HG02759 (cell line): ENCODE measurements at regions not wholly inside any gene's neighbourhood (a gene's known extent, or its start where the extent isn't known, plus 50 kb on each side); places are given as distances from the start of the nearest gene placed in this dataset.
"Not testable (repeated sequence)": the region's sequence is repeated elsewhere in the genome, so short reads cannot be mapped to it uniquely, and the experiment has no call there.

Source experiments
- ATAC-seq: cut with Tn5 transposase; IDR thresholded peaks from one replicate; pipeline ENCODE4 v1.9.1; 2021; ENCODE audit warnings: mild to moderate bottlenecking, moderate library complexity; ENCODE audit not compliant: unreplicated experiment

DNA sequence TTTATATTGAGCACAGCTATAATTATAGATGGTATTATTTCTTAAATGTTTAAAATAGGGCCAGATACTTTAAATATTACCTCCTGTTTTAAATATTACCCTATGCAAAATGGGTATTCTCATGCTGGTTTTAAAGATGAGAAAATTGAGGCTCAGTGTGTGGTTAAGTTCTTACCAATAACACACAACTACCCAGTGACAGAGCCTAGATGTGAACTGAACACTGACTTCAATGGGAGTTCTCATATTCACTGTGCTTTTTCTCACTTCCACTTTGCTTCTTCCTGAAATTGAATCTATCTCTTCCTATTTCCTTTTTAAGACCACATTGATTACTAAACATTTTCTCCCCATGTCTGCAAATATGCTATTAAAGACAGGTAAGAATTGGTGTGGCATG lies 135.8 kb upstream of the TUSC1 start:
- ATAC-seq, result no peak

DNA sequence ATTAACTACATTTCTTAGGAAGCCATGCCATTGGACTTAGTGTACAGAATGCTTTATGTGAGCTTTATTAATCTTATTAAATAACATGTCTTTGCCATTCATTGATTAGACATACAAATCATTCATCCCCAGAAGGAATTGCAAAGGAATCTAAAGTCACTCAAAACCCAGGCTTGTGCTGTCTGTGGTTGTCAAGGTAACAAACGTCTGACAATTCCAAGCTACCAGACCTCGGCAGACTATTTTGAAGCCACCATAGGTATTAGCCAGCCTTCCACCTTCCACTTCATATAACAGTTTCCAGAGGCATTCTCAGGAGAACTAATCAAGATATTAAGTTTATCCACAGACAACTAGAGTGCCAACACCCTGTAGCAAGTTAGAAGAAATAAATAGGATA lies 135.2 kb upstream of the TUSC1 start:
- no peak for ATAC-seq

DNA sequence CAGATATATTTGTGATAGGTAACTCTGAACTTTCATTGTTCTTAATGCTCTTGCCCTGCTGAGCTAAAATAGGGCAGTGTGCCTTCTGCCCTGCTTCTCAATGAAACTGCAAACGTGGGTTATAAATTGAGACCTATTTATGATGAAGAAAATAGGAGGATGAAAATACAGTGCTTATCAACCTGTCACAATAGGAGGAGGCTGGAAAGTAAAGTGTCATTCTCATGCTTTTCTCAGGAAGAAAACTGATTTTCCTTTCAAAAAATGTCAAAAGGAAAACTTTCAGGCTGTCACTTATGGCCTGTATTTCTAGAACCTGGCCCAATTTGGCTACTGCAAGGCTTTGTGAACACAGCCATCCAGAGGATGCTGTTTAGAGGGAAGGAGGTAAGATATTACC lies 130.3 kb upstream of the TUSC1 start:
- no peak for ATAC-seq

DNA sequence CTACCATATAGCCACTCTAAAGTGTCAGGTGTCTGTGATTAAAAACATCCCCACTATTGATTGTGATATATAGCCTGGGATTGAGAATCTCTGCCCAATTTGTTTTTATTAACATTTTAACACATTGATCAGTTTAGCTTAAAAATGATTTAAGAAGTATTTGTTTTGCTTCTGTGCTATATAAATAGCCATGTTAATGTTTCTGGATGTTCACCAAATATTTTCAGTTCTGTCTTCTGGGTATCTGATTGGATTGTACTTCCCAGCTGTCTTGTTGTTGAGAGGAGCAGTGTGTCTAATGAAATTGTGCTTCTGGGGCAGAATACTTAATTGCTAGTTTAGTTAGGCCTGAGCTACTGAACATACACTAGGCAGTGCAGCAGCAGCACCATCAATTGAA lies 126.6 kb upstream of the TUSC1 start:
- ATAC-seq, result no peak

DNA sequence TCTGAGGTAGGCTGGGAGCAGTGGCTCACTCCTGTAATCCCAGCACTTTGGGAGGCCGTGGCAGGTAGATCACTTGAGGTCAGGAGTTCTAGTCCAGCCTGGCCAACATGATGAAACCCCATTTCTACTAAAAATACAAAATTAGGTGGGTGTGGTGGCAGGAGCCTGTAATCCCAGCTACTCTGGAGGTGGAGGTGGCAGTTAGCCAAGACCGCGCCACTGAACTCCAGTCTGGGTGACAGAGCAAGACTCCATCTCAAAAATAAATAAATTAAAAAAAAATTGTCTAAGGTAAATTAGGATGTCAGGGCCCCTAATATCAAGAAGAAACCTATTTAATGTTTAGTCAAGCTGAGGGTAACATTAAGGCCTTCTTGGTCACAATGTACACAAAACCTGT lies 123.7 kb upstream of the TUSC1 start:
- not testable (repeated sequence) for ATAC-seq

DNA sequence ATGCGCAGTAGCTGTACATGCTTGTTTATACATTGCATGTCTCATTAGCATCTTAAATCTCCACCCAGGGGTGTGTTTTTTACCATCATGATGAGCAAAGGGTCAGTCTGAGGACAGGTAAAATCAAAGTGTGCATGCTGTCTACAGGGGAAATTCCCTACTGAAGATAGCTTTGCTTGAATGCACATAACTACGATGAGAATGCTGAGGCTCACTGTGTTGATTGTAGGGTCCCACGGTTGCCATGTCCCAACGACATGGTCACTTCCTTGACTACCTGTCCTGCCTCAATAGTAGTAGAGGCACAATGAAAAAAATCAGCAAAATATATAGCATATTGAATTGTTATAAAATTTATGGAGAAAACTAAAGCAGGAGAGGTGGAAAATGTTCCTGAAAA lies 95.6 kb upstream of the TUSC1 start:
- ATAC-seq, result no peak

DNA sequence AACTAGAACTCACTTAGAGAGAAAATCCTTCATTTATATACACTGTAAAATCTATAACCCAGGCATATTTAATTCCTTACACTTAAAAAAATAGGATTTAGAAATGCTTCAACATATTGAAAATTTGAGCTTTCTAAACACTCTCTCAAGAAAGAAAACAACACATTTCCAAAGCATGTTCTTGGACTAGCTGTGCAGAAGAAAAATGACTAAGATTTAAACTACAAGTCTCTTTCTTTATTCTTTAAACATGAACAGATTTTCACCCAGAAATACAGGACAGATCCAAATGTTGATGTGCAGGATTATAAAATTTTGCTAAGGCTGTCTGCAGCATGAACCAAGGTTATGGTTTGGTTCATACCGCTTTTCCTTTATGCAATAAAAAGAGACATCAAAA lies 77.7 kb upstream of the TUSC1 start:
- ATAC-seq, result no peak

DNA sequence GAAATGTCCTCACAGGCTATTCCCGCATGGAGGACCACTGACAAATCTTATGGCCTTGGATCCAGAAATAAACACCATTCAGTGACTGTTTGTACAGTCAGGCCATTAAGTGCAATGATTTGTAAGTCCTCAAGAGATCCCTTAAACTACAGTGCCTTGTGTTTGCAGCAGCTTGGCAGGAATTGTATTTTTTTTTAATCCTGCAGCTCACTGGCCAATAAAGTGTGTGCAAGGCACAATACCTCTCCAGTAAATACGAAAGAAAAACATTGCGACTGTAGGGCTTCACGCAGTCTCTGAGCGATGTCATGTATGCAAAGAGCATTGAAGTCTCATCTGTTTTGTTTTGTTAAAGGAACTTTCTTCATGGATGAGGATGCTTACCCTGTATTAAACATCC lies 74.2 kb upstream of the TUSC1 start:
- no peak for ATAC-seq

DNA sequence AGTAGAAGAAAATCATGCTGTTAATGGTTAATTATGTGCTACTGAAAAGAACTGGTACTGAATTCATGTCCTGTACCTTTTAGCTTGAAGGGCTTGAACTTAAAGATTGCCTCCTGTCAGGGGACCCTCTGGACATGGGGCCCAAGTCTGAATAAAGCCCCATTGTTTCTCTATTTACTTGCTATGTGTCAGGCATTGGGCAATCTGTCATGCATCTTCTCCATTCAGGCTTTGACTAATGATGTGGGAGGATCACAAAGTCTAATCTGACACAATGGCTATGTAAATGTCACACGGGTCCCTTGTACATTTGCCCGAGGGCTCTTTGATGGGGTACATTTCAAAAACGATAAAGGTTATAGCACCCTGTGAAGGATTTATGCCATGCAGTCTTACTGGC lies 64.0 kb upstream of the TUSC1 start:
- no peak for ATAC-seq

DNA sequence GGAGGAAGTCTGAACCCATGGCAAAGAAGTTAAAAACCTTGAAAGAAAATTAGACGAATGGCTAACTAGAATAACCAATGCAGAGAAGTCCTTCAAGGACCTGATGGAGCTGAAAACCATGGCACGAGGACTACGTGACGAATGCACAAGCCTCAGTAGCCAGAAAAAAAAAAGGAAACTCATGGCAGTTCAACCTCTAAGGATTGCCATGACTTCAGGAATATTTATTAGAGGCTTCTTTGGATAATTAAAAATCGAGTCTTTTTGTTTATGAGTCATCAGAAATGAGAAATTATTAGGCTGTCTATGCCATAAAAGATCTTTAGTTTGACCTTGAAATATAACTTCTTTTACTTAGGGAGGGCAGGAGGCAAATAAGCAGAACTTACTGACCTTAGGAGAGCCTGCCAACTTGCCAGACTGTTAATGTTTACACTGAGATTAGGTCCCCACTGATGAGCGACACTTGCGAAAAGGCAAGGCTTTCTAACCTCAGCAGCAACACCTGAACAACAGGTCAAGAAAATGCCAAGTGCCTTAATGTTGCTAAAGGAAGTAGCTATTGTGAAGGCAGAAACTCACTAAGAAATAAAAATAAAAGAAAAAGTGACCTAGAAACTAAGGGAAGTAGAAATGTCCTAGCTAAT lies 55.2 kb upstream of the TUSC1 start:
- no peak for ATAC-seq

DNA sequence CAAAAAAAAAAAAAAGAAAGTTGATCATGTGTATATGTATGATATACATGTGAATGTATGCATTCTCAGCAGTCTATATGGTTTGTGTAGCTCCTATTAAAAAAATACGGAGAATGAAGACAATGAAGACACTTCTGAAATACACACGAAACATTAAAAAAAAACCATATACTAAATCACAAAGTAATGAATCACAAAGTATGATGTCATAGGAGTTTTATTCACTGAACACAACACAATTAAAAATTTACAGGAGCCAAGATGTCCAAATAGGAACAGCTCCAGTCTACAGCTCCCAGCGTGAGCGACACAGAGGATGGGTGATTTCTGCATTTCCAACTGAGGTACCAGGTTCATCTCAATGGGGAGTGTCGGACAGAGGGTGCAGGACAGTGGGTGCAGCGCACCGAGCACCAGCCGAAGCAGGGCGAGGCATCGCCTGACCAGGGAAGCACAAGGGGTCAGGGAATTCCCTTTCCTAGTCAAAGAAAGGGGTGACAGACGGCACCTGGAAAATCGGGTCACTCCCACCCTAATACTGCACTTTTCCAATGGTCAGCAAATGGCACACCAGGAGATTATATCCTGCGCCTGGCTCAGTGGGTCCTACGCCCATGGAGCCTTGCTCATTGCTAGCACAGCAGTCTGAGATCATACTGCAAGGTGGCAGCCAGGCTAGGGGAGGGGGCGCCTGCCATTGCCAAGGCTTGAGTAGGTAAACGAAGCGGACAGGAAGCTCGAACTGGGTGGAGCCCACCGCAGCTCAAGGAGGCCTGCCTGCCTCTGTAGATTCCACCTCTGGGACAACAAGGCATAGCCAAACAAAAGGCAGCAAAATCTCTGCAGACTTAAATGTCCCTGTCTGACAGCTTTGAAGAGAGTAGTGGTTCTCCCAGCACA lies 53.9 kb upstream of the TUSC1 start:
- ATAC-seq, result not testable (repeated sequence)
